ENCODE measurements at regions not wholly inside any gene's neighbourhood (a gene's known extent, or its start where the extent isn't known, plus 50 kb on each side); places are given as distances from the start of the nearest gene placed in this dataset.

DNA sequence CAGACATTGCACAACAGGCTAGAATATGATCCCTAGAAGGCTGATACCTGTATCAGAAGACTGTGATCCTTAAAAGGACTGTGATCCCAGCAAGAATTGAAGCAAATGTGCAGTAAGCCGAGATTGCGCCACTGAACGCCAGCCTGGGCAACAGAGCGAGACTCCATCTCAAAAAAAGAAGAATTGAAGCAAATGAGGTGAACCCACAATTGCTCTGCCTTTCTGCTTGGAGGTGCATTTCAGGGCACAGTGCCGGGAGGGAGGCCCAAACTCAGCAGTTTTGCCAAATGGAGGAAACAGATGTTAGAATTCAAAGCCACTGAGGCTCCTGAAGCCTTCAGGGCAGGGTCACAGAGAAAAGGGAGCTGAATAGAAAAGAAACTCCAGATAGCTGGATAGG is 61.1 kb upstream of the COCH start:
- TF ChIP-seq CEBPB (IDR thresholded peaks at IDR 0.05; ENCODE audit: low read depth): no peak
- TF ChIP-seq, protein P1, sequence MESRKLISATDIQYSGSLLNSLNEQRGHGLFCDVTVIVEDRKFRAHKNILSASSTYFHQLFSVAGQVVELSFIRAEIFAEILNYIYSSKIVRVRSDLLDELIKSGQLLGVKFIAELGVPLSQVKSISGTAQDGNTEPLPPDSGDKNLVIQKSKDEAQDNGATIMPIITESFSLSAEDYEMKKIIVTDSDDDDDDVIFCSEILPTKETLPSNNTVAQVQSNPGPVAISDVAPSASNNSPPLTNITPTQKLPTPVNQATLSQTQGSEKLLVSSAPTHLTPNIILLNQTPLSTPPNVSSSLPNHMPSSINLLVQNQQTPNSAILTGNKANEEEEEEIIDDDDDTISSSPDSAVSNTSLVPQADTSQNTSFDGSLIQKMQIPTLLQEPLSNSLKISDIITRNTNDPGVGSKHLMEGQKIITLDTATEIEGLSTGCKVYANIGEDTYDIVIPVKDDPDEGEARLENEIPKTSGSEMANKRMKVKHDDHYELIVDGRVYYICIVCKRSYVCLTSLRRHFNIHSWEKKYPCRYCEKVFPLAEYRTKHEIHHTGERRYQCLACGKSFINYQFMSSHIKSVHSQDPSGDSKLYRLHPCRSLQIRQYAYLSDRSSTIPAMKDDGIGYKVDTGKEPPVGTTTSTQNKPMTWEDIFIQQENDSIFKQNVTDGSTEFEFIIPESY (IDR thresholded peaks at IDR 0.05; ENCODE audit: extremely low read depth, insufficient replicate concordance, low read length): no peak

All from HCT116 (cell line).